GM18861 (cell line): ENCODE measurements at regions not wholly inside any gene's neighbourhood (a gene's known extent, or its start where the extent isn't known, plus 50 kb on each side); places are given as distances from the start of the nearest gene placed in this dataset.
"Not testable (repeated sequence)": the region's sequence is repeated elsewhere in the genome, so short reads cannot be mapped to it uniquely, and the experiment has no call there.

Source experiments
- ATAC-seq: cut with Tn5 transposase; IDR thresholded peaks from one replicate; pipeline ENCODE4 v1.9.1; 2021; ENCODE audit not compliant: unreplicated experiment

DNA sequence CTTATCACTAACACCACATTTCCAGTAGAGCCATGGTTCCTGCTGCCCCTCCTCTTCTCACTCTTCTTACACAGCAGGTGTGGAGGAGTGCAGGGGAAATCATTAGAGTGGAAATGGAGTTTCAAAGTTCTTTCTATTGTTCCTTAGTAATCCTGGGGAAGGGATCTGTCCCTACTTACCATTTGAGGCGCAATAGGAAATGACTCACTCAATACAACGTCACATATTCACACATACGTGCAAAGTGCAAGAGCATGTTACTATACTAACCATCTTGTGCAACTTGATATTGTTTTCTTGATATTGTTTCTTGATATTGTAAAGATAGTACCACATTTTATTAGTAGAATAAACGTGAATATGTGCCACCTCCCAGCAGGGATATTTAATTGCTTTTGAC is 1010.2 kb downstream of the DNAJB9 start:
- ATAC-seq = no peak

DNA sequence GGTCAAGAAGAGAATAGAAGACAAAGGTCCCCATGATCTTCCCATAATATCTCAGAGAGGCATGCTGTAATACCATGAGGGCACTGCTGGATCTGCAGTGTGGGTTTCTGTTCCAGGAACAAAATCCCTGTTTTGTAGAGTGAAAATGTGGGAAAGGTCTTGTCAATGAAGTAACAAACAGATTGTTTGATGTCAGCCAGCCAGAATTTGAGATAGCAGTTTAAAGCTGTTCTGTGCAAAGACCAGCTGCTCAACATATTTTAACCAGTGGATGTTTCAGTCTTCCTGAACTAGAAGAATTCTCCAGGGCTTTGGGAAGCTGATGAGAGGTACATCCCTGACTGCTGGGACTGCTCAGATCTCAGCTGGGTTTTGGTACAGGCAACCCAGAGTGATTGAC is 1012.5 kb downstream of the DNAJB9 start:
- ATAC-seq = no peak

DNA sequence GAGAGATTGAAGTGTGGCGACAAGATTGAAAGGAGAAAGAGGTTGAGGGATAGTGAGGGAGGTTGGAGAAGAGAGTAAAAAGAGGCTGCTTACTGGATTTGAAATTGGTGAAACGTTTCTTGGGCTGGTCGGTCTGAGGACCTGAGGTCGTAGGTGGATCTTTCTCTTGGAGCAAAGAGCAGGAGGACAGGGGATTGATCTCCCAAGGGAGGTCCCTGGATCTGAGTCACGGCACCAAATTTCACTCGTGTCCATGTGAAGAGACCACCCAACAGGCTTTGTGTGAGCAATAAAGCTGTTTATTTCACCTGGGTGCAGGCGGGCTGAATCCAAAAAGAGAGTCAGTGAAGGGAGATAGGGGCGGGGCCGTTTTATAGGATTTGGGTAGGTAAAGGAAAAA is 1027.3 kb downstream of the DNAJB9 start:
- ATAC-seq = not testable (repeated sequence)

DNA sequence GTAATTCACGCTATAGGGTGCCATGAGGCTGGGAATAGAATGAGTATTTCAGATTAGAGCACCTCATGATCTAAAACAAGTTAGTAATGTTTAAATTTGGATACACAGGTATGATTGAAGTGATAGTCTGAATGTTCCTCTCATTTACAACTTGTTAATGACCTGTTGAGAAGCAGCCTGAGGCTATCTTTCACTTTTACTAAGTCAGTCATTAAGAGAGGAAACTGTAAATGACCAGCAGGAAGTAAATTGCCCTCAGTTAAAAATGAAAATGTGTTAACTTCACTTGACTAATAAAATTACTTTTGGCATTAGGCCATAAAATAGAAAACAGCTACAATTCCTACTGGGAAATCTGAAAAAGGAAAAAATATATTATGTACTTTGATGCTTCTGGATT is 1042.0 kb downstream of the DNAJB9 start:
- no peak for ATAC-seq

DNA sequence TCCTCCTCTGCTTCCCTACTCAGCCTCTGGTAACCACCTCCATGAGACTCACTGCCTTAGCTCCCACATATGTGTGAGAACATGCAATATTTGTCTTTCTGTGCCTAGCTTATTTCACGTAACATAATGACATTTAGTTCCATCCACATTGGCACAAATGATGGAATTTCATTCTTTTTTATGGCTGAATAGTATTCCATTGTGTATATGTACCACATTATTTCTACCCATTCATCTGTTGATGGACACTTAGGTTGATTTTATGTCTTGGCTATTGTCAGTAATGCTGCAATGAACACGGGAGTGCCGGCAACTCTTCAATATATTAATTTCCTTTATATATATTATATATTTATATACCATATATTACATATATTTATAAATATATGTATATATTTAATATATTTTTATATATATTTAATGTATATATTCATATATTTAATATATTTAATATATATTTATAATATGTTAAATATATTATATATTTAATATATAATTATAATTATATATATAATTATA is 1046.9 kb downstream of the DNAJB9 start:
- ATAC-seq = no peak

DNA sequence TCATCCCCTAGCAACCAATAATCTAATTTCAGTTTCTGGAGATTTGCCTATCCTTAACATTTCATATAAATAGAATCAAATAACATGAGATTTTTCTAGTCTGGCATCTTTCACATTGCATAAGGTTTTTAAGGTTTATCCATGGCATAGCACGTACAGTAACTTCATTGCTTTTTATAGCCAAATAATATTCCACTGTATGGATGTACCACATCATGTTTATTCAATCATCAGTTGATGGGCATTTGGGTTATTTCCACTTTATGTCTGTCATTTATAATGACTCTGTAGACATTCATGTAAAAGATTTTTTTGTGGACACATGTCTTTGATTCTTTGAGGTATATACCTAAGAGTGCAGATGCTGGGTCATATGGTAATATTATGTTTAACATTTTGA is 1052.6 kb downstream of the DNAJB9 start:
- ATAC-seq = no peak

DNA sequence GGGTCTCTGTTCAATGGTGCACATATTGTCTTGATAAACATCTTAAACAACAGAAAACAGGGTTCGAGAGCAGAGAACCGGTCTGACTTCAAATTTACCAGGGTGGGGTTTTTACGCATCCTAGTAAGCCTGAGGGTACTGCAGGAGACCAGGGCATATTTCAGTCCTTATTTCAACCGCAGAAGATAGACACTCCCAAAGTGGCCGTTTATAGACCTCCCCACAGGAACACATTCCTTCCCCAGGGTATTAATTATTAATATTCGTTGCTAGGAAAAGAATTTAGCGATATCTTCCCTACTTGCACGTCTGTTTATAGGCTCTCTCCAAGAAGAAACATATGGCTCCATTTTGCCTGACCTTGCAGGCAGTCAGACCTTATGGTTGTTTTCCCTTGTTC is 1063.2 kb downstream of the DNAJB9 start:
- not testable (repeated sequence) for ATAC-seq

DNA sequence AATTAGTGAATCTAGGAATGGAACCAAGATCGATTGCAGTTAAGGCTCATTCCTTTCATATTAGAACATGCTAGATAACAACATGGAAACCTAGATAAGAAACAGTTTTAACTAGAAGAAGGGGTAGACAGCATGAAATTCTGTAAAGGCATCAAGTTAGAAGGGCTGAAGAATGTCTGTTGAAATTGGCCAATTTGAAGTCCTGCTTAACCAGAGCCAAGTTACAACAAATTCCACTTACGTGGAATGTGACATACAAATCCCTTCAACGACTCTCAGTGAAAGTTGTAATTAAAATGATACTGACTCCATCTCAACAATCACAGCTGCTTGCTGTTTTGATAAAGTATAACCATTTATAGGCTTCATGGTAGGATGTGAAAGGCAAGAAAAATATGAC is 1065.7 kb downstream of the DNAJB9 start:
- no peak for ATAC-seq

DNA sequence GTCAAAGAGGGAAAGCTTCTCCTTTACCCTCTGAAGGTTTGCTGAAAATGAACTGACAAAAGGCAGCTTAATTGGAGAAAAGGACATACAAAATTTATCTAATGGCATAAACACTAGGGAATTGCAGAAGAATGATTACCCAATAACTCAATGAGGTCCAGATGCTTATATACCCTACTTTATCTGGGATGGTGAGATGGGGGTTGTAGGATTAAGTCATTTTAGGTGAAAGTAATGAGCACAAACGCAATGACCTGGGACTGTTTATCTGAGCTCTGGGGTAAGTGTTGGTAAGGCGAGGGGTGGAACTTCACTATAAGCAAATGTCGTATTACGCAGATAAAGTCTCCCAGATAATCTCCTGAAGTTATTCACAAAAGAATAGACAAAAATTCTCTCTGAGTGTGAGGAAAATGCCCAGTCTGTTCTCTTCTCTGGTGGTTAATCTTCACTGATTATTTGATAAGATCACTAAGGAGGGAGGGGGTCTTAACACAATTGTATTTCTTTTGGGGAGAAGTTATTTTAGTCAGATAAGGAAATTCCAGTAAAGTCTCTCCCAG is 1067.8 kb downstream of the DNAJB9 start:
- ATAC-seq = no peak

DNA sequence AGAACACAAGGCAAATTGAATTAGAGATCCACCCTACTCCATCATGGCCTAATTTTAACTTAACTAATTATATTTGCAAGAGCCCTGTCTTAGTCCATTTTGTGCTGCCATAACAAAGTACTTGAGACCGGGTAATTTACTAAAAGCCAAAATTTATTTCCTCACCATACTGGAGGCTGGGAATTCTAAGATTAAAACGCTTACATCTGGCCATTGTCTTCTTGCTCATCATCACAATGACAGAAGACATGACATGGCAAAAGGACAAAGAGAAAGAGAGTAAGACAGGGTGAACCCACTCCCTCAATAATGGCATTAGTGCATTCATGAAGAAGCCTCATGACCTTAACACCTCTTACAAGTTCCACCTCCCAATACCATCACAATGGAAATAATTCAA is 1068.6 kb downstream of the DNAJB9 start:
- ATAC-seq = no peak

DNA sequence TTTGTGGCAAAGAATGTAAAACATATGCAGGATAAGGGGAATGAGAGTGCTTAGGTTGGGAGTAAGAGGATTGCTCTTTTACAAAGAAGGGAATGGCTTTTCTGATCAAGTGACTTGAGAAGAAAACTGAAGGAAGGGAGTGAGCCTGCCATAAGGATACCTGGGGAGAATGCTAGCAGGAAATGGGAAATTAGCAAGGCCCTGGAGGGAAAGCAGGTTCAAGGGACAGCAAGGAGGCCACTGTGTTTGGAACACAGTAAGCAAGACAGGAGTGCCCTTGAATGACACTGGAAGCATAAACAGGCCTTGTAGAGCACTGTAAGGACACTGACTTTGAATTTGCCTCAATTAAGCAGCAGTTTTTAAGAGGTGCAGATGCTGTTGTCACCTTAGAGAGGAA is 1069.9 kb downstream of the DNAJB9 start:
- no peak for ATAC-seq

DNA sequence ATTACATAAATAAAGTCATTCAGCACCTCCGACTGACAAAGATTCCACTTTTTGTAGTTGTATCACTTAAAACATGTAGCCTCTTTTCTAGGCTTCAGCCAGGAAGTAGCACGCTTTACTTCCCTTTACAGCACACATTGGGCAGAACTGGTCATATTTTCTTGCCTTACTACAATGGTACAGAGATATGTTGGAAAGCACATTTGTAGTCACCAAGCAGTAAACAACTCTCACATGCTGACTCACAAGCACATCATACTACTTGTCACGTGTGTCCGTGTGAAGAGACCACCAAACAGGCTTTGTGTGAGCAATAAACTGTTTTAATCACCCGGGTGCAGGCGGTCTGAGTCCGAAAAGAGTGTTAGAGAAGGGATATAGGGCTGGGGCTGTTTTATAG is 1071.8 kb downstream of the DNAJB9 start:
- ATAC-seq = no peak

DNA sequence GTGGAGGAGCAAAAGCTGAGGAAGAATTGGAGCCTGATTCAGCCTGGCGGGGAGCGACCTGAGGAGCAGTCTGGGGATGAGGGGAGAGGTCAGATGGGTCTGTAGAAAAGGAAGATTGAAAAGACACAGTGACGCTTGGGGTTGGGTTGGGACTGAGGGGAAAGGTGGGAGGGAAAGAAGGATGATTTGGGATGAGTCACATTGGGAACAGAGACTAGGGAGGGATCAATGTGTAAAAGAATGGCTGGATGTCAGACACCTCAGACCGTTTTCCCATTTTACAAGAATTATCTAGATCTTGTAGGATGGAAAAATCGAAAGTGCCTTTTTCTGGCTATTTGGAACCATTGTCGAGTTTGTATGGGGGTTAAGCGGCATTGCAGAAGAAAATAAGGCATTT is 1076.5 kb downstream of the DNAJB9 start:
- no peak for ATAC-seq

DNA sequence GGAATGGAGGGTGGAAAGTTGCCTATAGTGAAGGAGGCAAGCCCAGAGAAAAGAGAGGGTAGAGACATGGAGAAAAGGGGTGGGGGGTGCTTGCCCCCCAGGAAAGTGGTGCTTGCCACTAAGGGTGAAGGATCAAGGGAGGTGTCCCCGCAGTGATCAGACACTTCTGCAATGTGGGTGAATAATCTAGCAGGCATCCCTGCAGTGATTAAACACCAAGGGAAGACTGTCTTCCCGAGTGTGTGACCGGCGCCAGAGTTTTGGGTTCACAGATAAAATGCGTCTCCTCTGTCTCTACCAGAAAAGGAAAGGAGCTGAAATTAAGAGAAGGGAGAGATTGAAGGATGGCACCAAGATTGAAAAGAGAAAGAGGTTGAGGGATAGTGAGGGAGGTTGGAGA is 1076.9 kb downstream of the DNAJB9 start:
- not testable (repeated sequence) for ATAC-seq

DNA sequence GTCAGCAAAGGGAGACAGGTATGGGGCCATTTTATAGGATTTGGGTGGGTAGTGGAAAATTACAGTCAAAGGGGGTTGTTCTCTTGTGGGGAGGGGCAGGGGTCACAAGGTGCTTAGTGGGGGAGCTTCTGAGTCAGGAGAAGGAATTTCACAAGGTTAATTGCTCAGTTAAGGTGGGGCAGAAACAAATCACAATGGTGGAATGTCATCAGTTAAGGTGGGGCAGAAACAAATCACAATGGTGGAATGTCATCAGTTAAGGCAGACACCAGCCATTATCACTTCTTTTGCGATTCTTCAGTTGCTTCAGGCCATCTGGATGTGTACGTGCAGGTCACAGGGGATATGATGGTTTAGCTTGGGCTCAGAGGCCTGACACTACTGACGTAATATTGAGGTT is 1077.6 kb downstream of the DNAJB9 start:
- not testable (repeated sequence) for ATAC-seq

DNA sequence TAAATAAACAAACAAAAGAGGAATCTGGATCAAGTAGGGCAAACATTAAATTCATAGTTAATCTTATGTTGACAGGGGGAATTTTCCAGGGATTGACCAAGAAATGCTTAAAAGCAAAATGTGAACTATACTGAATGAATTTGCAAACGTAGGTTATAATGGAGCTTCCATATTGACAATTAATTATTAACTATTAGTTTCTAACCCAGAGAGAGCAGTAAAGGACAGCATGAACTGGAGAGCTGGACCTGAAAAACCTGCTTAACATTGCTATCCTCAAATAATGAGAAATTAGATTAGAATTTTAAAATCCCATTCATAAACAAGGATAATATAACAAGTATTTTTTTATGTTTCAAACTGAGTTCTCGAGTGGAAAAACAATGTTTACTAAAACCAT is 1089.6 kb downstream of the DNAJB9 start:
- no peak for ATAC-seq

DNA sequence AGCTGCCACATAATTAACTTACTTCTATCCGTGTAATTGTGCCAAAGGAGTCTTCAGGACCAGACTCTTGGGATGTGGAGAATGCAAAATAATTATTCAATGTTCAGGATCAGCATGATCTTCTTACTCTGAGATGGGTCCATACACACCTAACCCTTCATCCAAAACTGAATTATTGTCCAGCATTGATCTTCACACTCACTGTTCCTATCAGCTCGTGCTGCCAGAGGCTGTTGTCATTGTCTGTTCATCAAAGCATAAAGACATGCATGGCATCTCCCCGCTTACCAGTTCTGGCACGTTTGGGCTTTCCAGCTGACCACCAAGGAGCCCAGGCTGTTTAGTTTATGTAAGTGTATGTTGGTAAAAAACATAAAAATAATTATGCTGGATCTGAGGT is 1090.7 kb downstream of the DNAJB9 start:
- no peak for ATAC-seq

DNA sequence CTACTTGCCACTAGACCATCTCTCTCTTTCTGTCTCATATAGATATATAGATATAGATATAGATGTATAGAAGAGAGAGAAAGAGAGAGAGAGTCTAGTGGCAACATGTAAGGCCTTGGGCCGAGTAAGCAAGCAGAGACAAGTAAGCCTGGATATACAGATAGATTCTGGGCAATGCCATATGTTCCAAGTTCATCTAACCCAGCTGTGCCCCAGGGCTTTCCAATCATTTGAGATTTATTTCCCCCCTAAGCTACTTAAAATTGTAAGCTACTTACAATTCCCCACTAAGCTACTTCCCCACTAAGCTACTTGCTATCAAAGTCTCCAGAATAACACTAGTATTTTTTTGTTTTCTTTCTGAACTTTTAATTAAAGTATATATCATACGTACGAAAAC is 1094.1 kb downstream of the DNAJB9 start:
- ATAC-seq = no peak

DNA sequence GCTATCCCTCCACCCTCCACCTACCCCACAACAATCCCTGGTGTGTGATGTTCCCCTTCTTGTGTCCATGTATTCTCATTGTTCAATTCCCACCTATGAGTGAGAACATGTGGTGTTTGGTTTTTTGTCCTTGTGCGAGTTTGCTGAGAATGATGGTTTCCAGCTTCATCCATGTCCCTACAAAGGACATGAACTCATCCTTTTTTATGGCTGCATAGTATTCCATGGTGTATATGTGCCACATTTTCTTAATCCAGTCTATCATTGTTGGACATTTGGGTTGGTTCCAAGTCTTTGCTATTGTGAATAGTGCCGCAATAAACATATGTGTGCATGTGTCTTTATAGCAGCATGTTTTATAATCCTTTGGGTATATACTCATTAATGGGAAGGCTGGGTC is 1117.6 kb downstream of the DNAJB9 start:
- ATAC-seq = not testable (repeated sequence)

DNA sequence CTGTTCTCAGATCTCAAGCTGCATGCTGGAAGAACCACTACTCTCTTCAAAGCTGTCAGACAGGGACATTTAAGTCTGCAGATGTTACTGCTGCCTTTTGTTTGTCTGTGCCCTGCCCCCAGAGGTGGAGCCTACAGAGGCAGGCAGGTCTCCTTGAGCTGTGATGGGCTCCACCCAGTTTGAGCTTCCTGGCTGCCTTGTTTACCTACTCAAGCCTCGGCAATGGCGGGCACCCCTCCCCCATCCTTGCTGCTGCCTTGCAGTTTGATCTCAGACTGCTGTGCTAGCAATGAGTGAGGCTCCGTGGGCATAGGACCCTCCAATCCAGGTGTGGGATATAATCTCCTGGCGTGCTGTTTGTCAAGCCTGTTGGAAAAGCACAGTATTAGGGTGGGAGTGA is 1122.9 kb downstream of the DNAJB9 start:
- not testable (repeated sequence) for ATAC-seq

DNA sequence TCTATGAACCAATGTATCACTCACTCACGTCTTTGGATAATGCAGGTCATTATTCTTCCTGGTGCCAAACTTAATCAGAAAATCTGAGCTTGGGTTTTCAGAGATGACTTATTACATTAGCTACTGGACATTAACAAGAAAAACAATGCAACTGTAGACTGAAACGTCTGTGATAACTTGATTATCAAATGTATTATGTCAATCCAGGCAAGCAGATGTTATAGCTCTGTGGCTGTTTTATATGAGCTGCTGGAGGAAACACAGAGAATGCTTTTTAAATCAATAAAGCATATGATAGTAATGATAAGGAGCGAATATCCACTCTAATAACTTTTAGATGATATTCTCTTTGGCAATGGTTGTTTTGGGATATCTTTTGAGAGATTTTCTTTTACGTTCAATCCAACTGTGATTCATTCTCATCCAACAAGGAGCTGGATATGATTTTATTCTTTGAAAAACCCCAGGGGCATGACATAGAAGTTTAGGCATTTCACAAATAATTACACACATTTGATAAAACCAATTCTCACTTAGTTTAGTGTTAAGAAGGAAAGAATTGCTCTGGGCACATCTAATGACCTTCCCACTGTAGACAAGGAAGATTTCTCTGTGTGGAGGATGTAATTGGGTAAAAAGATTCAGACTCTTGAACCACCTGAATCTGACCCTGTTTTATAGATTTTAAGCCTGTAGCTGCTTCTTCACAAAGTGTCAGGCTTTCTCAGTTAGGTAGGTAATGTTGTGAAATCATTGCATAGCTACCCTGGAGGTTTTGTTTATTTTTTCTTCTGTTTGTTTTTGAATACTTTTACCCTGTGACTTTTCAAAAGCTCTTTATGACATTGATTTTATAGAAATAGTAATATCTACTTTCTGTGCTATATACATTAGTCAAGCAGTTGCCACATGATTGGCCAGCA is 1124.7 kb downstream of the DNAJB9 start:
- no peak for ATAC-seq

DNA sequence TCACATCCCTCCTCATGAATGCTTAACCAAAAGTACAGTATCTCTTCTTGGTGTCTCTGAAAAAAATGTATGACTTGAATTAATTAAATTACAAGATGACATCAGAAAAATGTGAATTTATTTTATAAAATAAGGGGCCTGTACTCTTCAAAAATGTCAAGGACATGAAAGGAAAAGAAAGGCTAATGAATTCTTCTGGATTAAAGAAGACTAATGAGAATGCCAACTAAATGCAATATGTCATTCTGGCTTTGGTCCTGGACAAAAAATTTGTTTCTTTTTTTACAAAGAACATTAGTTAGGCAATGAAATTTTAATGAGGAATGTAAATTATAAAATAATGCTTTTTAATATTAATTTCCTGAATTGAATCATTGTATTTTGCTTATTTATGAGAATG is 1125.7 kb downstream of the DNAJB9 start:
- ATAC-seq = no peak
